ACHN (cell line): ENCODE measurements at regions not wholly inside any gene's neighbourhood (a gene's known extent, or its start where the extent isn't known, plus 50 kb on each side); places are given as distances from the start of the nearest gene placed in this dataset.
A peak's percentile ranks its signal among the peaks of the same experiment; 100 is the strongest.

Source experiments
- DNase-seq: peaks from one replicate; pipeline ENCODE4 v3.0.0-alpha.2; 2015
- in situ Hi-C: cut with HindIII; loops from 2 replicates; pipeline ENCODE4 v1.10.0; 2017; ENCODE audit warnings: low sequenced_read_pairs, low pct_ligation_motif_present, low pct_unique_long_range_greater_than_20kb

DNA sequence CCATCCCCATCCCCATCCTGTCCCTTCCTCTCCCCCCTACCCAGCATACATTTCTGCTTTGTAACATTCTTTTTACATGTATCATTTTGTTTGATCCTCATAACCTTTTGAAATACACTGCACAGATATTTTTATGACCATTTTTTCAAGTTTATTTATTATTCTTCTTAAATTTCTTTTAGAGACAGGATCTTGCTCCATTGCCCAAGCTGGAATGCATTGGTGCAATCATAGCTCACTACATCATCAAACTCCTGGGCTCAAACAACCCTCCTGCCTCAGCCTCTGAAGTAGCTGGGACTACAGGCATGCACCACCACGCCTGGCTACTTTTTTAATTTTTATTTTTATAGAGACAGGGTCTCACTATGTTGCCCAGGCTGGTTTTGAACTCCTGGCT lies 99.4 kb upstream of the AKIP1 start:
- in situ Hi-C loops = no loop called here
- no peak for DNase-seq

DNA sequence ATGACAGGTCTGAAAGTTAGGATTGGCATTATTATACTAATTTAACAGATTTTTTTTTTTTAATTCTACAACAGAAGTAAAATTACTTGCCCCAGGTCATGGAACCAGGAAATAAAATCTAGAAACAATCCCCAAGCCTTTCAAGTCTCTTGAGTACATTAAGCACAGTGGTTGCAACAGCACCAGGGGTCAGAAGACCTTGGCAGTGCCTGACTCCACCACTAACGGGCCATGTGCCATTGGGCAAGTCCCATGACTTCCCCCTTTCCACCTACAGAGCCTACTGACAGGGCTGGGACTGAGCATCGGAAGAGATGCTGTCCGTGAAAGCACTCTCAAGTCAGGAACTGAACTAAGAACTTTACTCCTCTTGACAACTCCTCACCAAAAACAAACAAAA lies 98.6 kb upstream of the AKIP1 start:
- in situ Hi-C loops = no loop called here
- no peak for DNase-seq

DNA sequence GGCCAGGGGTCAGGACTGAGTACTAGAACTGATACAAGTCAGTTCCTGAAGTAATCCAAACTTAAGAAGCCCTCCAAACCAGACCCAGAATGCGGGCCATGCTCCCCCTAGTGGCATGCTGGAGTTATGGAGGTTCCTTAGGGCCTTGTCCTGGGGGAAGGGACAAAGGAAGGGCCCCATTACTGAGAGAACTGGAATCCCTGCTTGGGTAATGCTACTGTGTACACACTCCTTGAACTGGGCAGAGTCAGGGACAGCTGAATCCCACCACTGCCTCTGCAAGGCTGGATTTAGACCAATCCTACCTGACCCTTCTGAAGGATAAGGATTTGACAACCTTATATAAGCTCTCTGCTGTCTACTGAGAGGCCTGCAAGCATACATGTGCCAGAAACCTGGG lies 97.3 kb upstream of the AKIP1 start:
- peak; percentile 82 for DNase-seq
- in situ Hi-C loops = no loop called here

GRCh38 chr11:8814209-8814922 lies 96.6 kb upstream of the AKIP1 start:
- peak; percentile 47 for DNase-seq
- in situ Hi-C loops = no loop called here

DNA sequence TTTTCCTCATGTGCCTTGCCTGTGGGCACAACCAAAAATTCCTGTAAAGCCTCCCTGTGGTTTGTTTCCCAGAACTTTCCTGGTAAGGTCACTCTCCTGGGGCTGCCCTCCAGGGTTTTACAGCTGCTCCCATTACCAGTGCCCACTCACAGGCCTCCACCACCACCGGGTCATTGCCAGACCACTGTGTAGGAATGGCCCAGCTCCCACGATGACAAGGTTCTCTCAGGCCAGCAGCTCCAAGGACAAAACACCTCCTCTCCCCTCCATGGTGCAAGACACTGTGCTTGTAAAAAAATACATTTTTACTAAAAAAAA lies 96.1 kb upstream of the AKIP1 start:
- in situ Hi-C loops = no loop called here
- DNase-seq = no peak

GRCh38 chr11:8818421-8818820 lies 92.6 kb upstream of the AKIP1 start:
- DNase-seq = no peak
- in situ Hi-C loops = no loop called here

DNA sequence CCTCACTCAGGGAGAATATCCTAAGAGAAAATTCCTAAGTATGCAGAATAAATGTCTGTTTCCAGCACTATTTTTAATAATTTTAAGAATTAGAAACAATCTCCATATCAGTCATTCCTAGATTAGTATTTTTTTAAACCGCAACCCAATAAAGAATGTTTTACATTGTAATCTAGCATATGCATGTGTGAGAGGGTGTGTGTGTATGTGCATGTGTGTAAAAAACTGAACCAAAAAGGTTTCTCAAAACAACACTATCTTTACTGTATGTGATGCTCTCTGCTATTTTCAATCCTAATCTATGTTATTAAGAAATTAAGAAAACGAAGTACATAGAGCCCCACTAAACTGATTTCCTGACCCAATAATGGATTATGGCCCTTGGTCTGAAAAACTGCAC lies 90.6 kb upstream of the AKIP1 start:
- DNase-seq = no peak
- in situ Hi-C loops = no loop called here

DNA sequence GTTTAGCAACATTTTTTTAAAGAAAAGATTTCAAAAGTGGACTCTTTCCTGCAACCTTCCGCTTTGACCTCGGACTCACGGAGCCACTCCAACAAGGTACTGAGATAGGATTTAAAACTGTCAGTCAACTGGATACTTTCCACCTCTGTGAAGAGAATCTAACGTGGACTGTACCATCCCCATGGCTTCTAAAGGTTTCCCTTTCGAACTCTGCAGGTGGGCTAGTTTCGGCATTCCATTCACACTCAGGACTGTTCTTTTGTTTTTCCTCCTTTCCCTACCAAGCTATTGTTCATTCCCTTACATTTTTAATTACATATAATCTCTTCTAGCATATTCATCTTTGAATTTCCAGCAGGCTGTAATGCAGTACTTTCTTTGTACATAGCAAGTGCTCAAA lies 88.5 kb upstream of the AKIP1 start:
- in situ Hi-C loops = no loop called here

GRCh38 chr11:8823174-8823742 lies 87.7 kb upstream of the AKIP1 start:
- in situ Hi-C loops = no loop called here
- no peak for DNase-seq

More for the DNA sequence above, 88.5 kb upstream of the AKIP1 start:
- no peak for DNase-seq

DNA sequence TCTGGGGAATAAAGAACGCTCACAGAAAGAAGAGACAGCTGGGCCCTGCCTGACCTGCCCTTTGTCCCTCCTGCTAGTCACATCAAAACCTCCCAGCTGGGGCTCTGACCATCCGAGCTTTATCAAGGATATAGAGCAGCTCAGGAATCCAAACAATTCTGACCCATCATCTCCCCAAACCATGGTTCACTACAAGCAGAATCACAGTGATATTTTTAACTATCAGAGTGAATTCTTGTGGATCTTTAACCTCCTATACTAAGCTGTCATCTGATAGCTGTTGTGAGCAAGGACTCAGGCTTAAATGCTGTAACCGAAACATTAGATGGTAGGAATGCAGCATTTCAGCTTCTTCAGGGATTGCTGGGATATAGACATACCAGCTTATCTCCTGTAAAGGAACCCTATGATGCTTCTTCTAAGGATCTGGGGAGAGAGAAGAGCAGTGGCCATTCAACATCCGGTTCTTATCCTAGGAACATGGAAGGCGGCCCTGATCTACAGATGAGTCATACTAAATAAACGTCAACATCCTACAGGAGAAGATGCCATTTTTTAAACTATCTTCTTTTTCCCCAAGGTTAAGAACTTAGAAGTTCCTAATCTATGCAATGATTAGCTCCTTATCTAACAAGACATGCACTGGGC lies 84.7 kb upstream of the AKIP1 start:
- DNase-seq = no peak

DNA sequence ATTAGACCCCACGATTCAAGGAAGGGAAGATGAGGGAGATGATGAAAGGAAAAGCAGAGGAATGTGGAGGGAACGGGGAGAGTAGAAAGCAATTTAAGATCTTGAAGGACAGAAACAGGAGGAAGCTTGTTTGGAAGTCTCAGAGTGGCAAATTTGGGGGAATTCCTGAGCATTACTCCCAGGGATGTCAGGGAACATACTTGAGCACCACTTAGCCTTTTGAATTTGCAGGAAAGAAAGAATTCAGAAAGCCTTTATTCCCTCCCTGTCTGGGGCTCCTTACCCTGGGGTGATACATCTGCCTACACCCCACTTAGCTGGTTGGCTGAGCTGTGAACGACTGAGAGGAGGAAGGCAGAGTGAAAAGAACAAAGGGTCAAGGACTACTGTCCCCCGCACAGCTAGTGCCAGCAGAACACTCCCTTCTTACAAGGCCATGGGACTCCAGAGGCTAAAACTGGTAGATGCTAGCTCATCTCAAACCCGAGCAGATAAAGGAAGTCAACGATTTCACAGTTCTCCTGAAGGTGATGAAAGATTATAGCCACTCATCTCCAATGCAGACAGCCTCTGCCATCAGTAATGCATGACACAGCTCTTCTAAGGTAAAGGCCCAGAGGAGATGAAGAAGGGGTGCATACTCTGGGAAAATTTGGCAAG lies 84.0 kb upstream of the AKIP1 start:
- in situ Hi-C loops = no loop called here
- no peak for DNase-seq

More for the DNA sequence above, 84.7 kb upstream of the AKIP1 start:
- in situ Hi-C loops = no loop called here

DNA sequence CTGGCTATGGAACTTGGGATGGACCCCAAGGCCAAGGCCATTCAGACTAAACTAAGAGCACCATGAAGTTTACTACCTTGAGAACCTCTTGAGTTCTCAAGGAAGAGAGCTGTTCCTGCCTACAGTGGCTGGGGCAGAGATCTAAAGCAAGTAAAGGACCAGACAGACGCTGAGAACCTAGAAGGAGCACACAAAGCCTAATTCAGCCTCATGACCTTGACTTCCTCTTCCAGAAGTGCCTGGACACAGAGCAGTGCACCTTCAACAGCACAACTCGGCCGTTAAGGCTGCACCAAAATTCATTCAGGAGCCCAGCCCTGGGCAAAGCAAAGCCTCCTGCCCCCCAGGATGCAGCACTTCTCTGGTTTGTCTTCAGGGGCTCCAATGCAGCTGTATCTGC lies 82.9 kb upstream of the AKIP1 start:
- no peak for DNase-seq
- in situ Hi-C loops = no loop called here

GRCh38 chr11:8828580-8829361 lies 82.2 kb upstream of the AKIP1 start:
- in situ Hi-C loops = no loop called here
- no peak for DNase-seq

DNA sequence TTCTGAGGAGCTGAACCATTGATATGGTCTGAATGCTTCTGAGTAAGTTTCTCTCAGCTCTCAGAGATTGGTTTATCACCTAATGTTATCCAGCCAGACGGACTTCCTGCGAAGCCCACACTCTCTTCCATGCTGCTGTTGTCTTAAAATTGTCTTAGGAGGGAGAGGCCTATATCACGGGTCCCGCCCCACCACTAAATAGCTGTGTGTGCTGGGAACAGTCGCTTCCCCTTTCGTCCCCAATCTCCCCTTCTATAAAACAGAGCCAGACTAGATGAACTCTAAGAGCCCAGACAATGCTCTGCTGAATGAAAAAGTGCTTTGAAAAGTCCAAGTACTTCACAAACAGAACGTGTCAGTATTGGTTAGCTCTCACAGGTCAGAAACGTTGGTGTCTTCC lies 81.4 kb upstream of the AKIP1 start:
- in situ Hi-C loops = no loop called here
- DNase-seq = no peak

GRCh38 chr11:8830641-8831040 lies 80.3 kb upstream of the AKIP1 start:
- in situ Hi-C loops = no loop called here
- no peak for DNase-seq

- DNase-seq = no peak
Observed at GRCh38 chr11:8831861-8832260, 79.1 kb upstream of the AKIP1 start.

GRCh38 chr11:8832571-8833260 lies 78.3 kb upstream of the AKIP1 start:
- in situ Hi-C loops = no loop called here
- DNase-seq = no peak

More at GRCh38 chr11:8831861-8832260, 79.1 kb upstream of the AKIP1 start:
- in situ Hi-C loops = no loop called here

- no peak for DNase-seq
Observed at GRCh38 chr11:8833568-8834315, 77.2 kb upstream of the AKIP1 start.

More at GRCh38 chr11:8833568-8834315, 77.2 kb upstream of the AKIP1 start:
- in situ Hi-C loops = no loop called here
